OCI-LY3 (cell line): ENCODE measurements at regions not wholly inside any gene's neighbourhood (a gene's known extent, or its start where the extent isn't known, plus 50 kb on each side); places are given as distances from the start of the nearest gene placed in this dataset.

Experiments used
- CTCF ChIP-seq: fragments of 200-600, 300-600 bp; sonication (generic); IDR thresholded peaks from 2 replicates; pipeline ENCODE4 v1.5.1; 2014; ENCODE audit warnings: antibody characterized with exemption, low read length, low read depth
- EZH2phosphoT487 ChIP-seq: fragments of 200-600 bp; shearing (Covaris generic); IDR thresholded peaks from 2 replicates; pipeline ENCODE4 v1.6.1; 2018; ENCODE audit warnings: antibody characterized with exemption, mixed run types, low read depth

GRCh38 chr2:180778291-180778690 lies 202.1 kb upstream of the UBE2E3 start:
- no peak for TF ChIP-seq CTCF
- TF ChIP-seq EZH2phosphoT487 = no peak
